Right ventricle myocardium superior (tissue), 1 donor: ENCODE measurements at regions not wholly inside any gene's neighbourhood (a gene's known extent, or its start where the extent isn't known, plus 50 kb on each side); places are given as distances from the start of the nearest gene placed in this dataset.

Experiments
- ATAC-seq: fragments of 200-7000 bp; cut with Tn5 transposase; one replicate; pipeline ENCODE4 v1.9.1; 2020; ENCODE audit warnings: mild to moderate bottlenecking; ENCODE audit not compliant: poor library complexity
- DNase-seq: peaks from one replicate; pipeline ENCODE4 v3.0.0-alpha.2; 2020
- intact Hi-C: fragments of 100-400 bp; cut with DNase I; formaldehyde crosslinking; loops from one replicate; pipeline ENCODE4 v1.11.2; 2022
- donor health status: DM: no; HTN: yes; CAD: no; lungs with severe emphysema.

GRCh38 chr2:217037353-217037752 is 177.5 kb upstream of the TNP1 start:
- DNase-seq (no peak), ATAC-seq (no peak)
- intact Hi-C loops, result no loop called here

- peak; percentile 68 for DNase-seq
- peak; percentile 85 for ATAC-seq
- intact Hi-C loops, result no loop called here
Measured at GRCh38 chr2:217035967-217036366, 176.1 kb upstream of the TNP1 start.

DNA sequence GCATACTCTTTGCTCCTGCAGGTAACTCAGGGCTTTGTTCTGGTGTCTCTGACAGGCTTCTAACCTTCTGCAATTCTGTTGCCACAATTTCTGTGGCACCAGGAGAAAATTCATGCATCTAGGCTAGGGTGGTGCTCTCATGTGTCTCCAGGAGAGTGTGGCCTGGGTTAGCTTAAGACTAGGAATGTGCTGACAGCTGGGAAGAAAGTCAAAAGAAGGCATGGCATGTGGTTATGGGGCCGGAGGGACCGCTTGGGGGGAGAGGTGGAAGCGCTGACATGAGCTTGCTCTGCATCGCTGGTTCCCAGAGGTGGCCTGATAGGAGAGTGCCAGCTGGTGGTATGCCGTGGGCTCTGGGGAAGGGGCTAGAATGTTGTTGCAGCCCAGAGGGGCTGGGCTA is 173.3 kb upstream of the TNP1 start:
- ATAC-seq (no peak), DNase-seq (no peak)
- intact Hi-C loops, result no loop called here

GRCh38 chr2:217031445-217031844 is 171.6 kb upstream of the TNP1 start:
- DNase-seq (no peak), ATAC-seq (no peak)
- intact Hi-C loops, result no loop called here

GRCh38 chr2:217030081-217030480 is 170.2 kb upstream of the TNP1 start:
- no peak for ATAC-seq
- intact Hi-C loops, result no loop called here
- DNase-seq, result no peak

- DNase-seq, result no peak
- intact Hi-C loops, result no loop called here
Measured at GRCh38 chr2:217028128-217028527, 168.3 kb upstream of the TNP1 start.

DNA sequence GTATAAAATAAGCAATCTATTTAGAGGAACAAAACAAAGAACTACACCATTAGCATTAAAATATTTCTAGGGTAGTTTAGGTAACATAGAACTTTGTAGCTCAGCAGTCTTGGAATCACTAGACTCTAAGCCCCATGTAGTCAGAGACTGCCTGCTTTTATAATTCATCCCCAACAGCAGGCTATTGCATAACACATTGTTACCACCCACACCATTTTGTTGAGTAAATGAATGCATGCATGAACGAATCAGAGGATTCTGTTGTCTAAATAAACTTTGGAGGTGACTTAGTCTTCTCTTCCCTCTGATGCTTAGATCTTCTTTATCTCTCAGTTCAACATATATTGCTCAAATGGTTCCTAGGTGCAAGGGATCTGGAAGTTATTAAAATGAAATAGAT is 167.6 kb upstream of the TNP1 start:
- DNase-seq (no peak), ATAC-seq (no peak)
- intact Hi-C loops, result no loop called here

More at GRCh38 chr2:217028128-217028527, 168.3 kb upstream of the TNP1 start:
- no peak for ATAC-seq

- ATAC-seq (no peak), DNase-seq (no peak)
- intact Hi-C loops, result no loop called here
Measured at GRCh38 chr2:217026569-217026968, 166.7 kb upstream of the TNP1 start.

GRCh38 chr2:217026161-217026560 is 166.3 kb upstream of the TNP1 start:
- no peak for ATAC-seq
- no peak for DNase-seq
- intact Hi-C loops, result no loop called here

- intact Hi-C loops, result no loop called here
- DNase-seq (no peak), ATAC-seq (no peak)
Measured at GRCh38 chr2:217023611-217024010, 163.7 kb upstream of the TNP1 start.

DNA sequence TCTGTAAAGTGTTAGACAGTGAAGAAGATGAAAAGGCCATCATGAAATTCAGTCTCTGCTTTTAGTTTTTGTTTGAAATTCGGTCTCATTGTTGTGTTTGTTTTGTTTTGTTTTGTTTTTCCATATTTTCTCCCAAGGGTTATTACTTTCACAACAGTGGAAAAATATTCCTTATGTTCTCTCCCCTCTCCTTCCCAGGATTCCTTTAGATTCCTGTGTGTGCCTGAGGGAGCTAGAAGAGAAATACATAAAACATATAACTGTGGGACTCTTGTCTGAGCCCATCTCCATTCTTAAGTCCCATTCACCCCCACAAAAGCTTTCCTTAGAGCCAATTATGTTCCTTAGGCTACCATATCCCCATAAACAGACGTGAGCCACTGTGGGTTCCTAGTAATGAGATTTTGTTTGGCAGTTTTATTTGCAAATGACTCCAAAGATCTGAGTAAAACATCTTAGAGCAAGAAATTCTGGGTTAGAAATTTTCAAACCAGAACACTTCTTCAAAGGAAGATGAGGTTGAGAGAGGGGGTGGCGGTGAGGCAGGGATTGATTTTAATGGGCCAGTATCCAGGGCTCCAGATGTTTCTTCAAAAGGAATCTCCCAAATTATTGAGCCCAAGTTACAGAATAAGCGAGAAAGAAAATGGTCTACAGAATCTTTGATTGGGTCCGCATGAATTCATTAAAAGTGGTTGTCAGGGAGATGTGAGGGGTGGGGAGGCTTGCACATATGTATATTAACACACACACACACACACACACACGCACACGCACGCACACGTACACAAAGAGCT is 157.8 kb upstream of the TNP1 start:
- ATAC-seq (no peak), DNase-seq (no peak)
- intact Hi-C loops, result no loop called here

DNA sequence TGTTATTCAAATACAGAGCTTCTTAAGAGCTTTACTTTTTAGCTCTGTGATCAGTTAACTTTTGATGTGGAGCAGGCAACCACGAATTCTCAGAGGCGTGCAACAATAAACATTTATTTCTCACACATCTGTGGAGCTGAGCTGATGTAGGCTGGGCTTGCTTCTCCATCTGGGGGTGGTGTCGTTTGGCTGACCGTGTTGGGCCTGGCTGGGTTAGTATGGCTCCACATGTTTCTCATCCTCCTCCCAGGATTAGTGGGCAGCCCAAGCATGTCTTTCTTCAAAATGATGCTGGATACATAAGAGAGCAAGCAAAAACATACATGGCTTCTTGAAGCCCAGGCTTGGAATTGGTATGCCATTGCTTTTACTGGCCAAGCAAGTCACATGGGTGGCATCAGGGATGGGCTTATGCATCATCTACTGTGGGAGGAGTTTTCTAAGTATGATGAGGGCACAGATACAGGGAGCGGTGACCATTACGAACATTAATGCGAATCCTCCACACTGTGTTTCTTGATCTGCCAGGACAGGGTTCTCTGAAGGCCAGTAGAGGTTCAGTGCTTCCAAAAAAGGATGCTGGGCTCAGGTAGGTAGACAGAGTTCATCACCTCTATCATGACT is 157.0 kb upstream of the TNP1 start:
- DNase-seq (no peak), ATAC-seq (peak; percentile 52)
- intact Hi-C loops, result no loop called here

DNA sequence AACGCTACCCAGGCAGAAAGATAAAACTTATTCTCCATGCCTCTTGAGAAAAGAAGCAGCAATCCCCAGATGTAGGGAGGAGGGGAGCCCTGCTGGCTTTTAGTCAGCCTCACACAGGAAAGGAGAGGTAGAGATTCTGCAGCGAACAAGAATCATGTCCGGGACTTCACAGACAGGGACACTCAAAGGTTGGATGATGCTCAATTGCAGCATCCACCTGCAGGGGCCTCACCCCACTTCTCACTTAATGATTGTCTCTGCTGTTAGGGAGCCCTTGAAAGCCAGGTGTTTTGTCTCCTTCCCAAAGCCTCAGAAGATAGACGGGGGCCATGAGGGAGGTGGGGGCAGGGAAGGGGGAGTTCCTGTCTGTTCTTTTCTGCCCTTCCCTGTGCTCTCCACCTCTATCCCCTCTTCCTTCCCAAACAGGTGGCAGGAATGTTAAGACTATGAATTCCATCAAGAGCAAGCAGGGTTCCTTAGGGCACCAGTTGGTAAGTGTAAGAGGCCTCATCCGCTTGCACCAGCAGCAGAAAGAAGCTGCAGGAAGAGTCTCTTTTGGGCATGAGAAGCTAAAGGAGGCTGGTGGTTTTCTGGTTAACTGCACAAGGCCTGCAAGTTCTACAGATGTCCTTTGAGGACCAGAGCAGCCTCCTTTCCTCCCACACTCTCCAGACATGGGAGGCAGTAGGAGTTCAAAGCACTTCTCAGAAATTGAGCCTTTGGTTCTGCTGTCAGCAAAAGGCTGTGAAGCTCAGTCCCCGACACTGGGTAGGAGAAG is 154.7 kb upstream of the TNP1 start:
- ATAC-seq, result no peak
- intact Hi-C loops, result no loop called here

GRCh38 chr2:217013926-217014325 is 154.1 kb upstream of the TNP1 start:
- ATAC-seq (no peak), DNase-seq (no peak)
- intact Hi-C loops, result no loop called here

More for the DNA sequence above, 154.7 kb upstream of the TNP1 start:
- no peak for DNase-seq

DNA sequence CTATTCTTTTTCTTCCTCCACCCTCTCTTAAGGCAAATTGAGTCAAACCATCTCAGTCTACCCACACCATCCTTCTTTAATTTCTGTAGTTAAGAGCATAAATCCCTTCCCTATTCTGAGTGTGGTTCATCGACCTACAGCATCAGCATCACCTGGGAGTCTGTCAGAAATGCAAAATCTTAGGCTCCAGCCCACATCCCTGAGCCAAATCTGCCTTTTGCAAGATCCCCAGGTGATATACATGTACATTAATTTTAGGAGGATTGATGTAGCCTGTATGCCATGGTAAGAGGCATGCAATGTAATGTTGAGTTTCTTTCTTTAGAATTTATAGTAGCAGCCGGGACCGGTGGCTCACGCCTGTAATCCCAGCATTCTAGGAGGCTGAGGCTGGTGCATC is 151.7 kb upstream of the TNP1 start:
- DNase-seq, result no peak
- intact Hi-C loops, result no loop called here

DNA sequence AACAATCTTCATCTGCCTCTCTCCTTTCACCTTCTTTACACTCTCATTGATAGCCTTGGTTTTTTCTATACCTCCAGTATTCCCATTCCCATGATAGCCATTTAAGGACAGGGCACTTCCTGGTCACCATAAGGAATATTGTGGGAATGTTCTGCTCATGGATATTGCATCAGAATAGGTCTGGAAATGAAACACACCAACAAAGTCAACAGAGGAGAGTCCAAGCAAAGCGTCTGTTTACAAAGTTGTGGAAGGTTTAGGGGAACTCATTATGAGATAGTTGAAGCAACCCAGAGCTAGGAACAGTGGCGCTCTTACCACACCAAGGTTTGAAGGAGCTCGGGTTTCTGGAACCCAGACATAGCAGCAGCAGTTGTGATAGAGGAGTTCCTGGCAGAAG is 150.3 kb upstream of the TNP1 start:
- intact Hi-C loops, result no loop called here
- ATAC-seq, result no peak
- no peak for DNase-seq

More for the DNA sequence above, 151.7 kb upstream of the TNP1 start:
- no peak for ATAC-seq

- ATAC-seq (no peak), DNase-seq (no peak)
- intact Hi-C loops, result no loop called here
Measured at GRCh38 chr2:217008794-217009193, 148.9 kb upstream of the TNP1 start.

- intact Hi-C loops, result no loop called here
- no peak for DNase-seq
- no peak for ATAC-seq
Measured at GRCh38 chr2:217006217-217006616, 146.4 kb upstream of the TNP1 start.

DNA sequence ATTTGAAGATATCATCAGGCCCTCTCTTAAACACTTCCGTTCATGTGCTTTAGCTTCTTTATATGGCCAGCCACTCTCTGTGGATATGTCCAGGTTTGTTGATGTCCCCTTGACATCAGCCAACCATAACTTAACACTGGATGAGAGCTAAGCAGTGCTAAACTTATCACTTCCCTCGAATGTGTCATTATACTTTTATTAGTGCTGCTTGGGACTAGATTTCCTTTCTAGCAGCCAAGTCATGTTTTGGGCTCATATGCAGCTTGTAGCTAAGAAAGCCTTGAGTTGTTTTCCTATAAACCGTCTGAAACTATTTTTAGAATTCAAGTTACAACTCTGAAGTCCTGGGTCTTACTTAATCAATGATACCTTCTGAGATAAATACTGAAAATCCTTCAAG is 144.8 kb upstream of the TNP1 start:
- DNase-seq (no peak), ATAC-seq (no peak)
- intact Hi-C loops, result no loop called here

- intact Hi-C loops, result no loop called here
- ATAC-seq (no peak), DNase-seq (no peak)
Measured at GRCh38 chr2:217001740-217002139, 141.9 kb upstream of the TNP1 start.
